HG03575 (cell line): ENCODE measurements at regions not wholly inside any gene's neighbourhood (a gene's known extent, or its start where the extent isn't known, plus 50 kb on each side); places are given as distances from the start of the nearest gene placed in this dataset.

Source experiments
- ATAC-seq: cut with Tn5 transposase; IDR thresholded peaks from one replicate; pipeline ENCODE4 v1.9.1; 2021; ENCODE audit not compliant: unreplicated experiment, insufficient number of reproducible peaks, low FRiP score; ENCODE audit errors: extremely low read depth

GRCh38 chr4:12844141-12844540 is 640.0 kb downstream of the RAB28 start:
- ATAC-seq: no peak

- ATAC-seq: no peak
Observed at GRCh38 chr4:12827966-12828365, 656.2 kb downstream of the RAB28 start.

GRCh38 chr4:12791536-12791935 is 692.6 kb downstream of the RAB28 start:
- ATAC-seq: no peak

GRCh38 chr4:12787261-12787660 is 696.9 kb downstream of the RAB28 start:
- ATAC-seq: no peak

- ATAC-seq: no peak
Observed at GRCh38 chr4:12778706-12779105, 705.4 kb downstream of the RAB28 start.

GRCh38 chr4:12778191-12778590 is 705.9 kb downstream of the RAB28 start:
- ATAC-seq: no peak

- no peak for ATAC-seq
Observed at GRCh38 chr4:12770351-12770750, 713.8 kb downstream of the RAB28 start.

GRCh38 chr4:12761694-12762093 is 722.4 kb downstream of the RAB28 start:
- no peak for ATAC-seq

GRCh38 chr4:12747154-12747553 is 737.0 kb downstream of the RAB28 start:
- no peak for ATAC-seq

- no peak for ATAC-seq
Observed at GRCh38 chr4:12746221-12746620, 737.9 kb downstream of the RAB28 start.

GRCh38 chr4:12734586-12734985 is 749.6 kb downstream of the RAB28 start:
- ATAC-seq: no peak

GRCh38 chr4:12729384-12729783 is 754.8 kb downstream of the RAB28 start:
- no peak for ATAC-seq

- no peak for ATAC-seq
Observed at GRCh38 chr4:12724510-12724909, 759.6 kb downstream of the RAB28 start.

- ATAC-seq: no peak
Observed at GRCh38 chr4:12723849-12724447, 760.2 kb downstream of the RAB28 start.

- ATAC-seq: no peak
Observed at GRCh38 chr4:12716896-12717295, 767.2 kb downstream of the RAB28 start.

- no peak for ATAC-seq
Observed at GRCh38 chr4:12712648-12713339, 771.3 kb downstream of the RAB28 start.

GRCh38 chr4:12707381-12708175 is 776.6 kb downstream of the RAB28 start:
- no peak for ATAC-seq

- no peak for ATAC-seq
Observed at GRCh38 chr4:12703036-12703435, 781.1 kb downstream of the RAB28 start.

GRCh38 chr4:12701384-12701783 is 782.8 kb downstream of the RAB28 start:
- ATAC-seq: no peak

GRCh38 chr4:12697970-12698369 is 786.2 kb downstream of the RAB28 start:
- no peak for ATAC-seq
